Stimulated activated CD8-positive, alpha-beta memory T cell treated with anti-CD3 and anti-CD28 coated beads, Interleukin-4, amount 100 ng/mL, for 1 hour (primary cell): ENCODE measurements at regions not wholly inside any gene's neighbourhood (a gene's known extent, or its start where the extent isn't known, plus 50 kb on each side); places are given as distances from the start of the nearest gene placed in this dataset.

Source experiments
- DNase-seq, 2 donors: peaks; one replicate each; pipeline ENCODE4 v3.0.0-alpha.2; 2020; ENCODE audit warnings: low read depth in 2 of 2, low spot score in 1 of 2

GRCh38 chr10:75347186-75347585, 54.4 kb downstream of the ZNF503 start:
- DNase-seq = no peak

- no peak for DNase-seq
Observed at GRCh38 chr10:75345738-75346137, 55.8 kb downstream of the ZNF503 start.

- DNase-seq = no peak
Observed at GRCh38 chr10:75344170-75344569, 57.4 kb downstream of the ZNF503 start.

GRCh38 chr10:75342397-75342796, 59.2 kb downstream of the ZNF503 start:
- no peak for DNase-seq

GRCh38 chr10:75335983-75336382, 65.6 kb downstream of the ZNF503 start:
- DNase-seq = no peak

GRCh38 chr10:75335191-75335590, 66.4 kb downstream of the ZNF503 start:
- no peak for DNase-seq

- no peak for DNase-seq
Observed at GRCh38 chr10:75334720-75335119, 66.8 kb downstream of the ZNF503 start.

- DNase-seq = no peak
Observed at GRCh38 chr10:75332081-75332480, 69.5 kb downstream of the ZNF503 start.

- DNase-seq = no peak
Observed at GRCh38 chr10:75331081-75331480, 70.5 kb downstream of the ZNF503 start.

GRCh38 chr10:75329190-75329745, 72.3 kb downstream of the ZNF503 start:
- no peak for DNase-seq

GRCh38 chr10:75326306-75326705, 75.3 kb downstream of the ZNF503 start:
- DNase-seq = no peak

- no peak for DNase-seq
Observed at GRCh38 chr10:75319274-75319673, 82.3 kb downstream of the ZNF503 start.

GRCh38 chr10:75314570-75314969, 78.8 kb upstream of the COMTD1 start:
- DNase-seq = no peak

GRCh38 chr10:75312440-75312839, 76.7 kb upstream of the COMTD1 start:
- no peak for DNase-seq

GRCh38 chr10:75305675-75306074, 69.9 kb upstream of the COMTD1 start:
- no peak for DNase-seq

- no peak for DNase-seq
Observed at GRCh38 chr10:75304741-75305390, 69.1 kb upstream of the COMTD1 start.

- DNase-seq = no peak
Observed at GRCh38 chr10:75304313-75304712, 68.6 kb upstream of the COMTD1 start.

- no peak for DNase-seq
Observed at GRCh38 chr10:75303045-75303777, 67.5 kb upstream of the COMTD1 start.

- DNase-seq = no peak
Observed at GRCh38 chr10:75302029-75302428, 66.3 kb upstream of the COMTD1 start.

- no peak for DNase-seq
Observed at GRCh38 chr10:75297021-75297599, 61.4 kb upstream of the COMTD1 start.

GRCh38 chr10:75295868-75296441, 60.2 kb upstream of the COMTD1 start:
- no peak for DNase-seq
